ENCODE measurements at regions not wholly inside any gene's neighbourhood (a gene's known extent, or its start where the extent isn't known, plus 50 kb on each side); places are given as distances from the start of the nearest gene placed in this dataset.
A peak's percentile ranks its signal among the peaks of the same experiment; 100 is the strongest.

DNA sequence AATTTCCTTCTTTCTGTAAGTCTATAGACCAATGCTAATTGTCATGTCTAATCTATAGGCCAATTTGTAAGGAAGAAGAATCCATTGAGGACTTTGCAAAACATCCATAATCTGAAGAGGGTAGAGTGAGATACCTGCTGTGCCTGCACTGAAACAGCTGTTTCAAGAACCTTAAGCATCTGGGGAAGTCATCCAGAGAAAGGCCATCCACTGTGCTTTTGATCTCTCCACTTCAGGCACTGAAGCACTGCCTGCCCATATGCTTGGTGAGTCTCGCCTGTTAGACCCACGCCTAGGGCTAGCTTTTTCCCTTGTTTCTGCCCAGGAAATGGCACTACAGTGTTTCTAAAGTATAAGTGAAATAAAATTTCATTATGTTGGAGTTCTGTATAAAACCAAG lies 921.8 kb upstream of the EPHA7 start:
- Histone ChIP-seq H3K4me3 (ENCODE audit: control insufficient read depth in 2 of 3, extremely low read depth in 1 of 3, insufficient read depth in 2 of 3, low read depth in 1 of 3, low read length in 3 of 3) (no peak overlapping the region), H3K9me1 (ENCODE audit: control insufficient read depth, extremely low read depth, insufficient read depth, low read length) (no peaks in the 10 kb centered on the region), H3K4me1 (ENCODE audit: control insufficient read depth, extremely low read depth, insufficient read depth, low read length) (no peaks in the 10 kb centered on the region), H4K20me1 (ENCODE audit: control insufficient read depth, extremely low read depth, insufficient read depth, low read length) (no peaks in the 10 kb centered on the region), H3K4me2 (ENCODE audit: control insufficient read depth, extremely low read depth, insufficient read depth, low read depth, low read length) (no peak overlapping the region), H3K9me3 (ENCODE audit: control insufficient read depth, low read depth, low read length) (no peaks in the 10 kb centered on the region), H3K36me3 (ENCODE audit: control insufficient read depth in 2 of 2, extremely low read depth in 1 of 2, insufficient read depth in 2 of 2, low read length in 2 of 2) (no peaks in the 10 kb centered on the region), H3K27ac (ENCODE audit: control insufficient read depth, insufficient read depth, low read length) (no peak overlapping the region), H3K27me3 (ENCODE audit: control insufficient read depth, extremely low read depth, insufficient read depth, low read length) (no peaks in the 10 kb centered on the region), H3K9ac (ENCODE audit: control insufficient read depth, extremely low read depth, insufficient read depth, low read length) (no peak overlapping the region), H2AFZ (ENCODE audit: control insufficient read depth, low read length) (no peak overlapping the region), H3K79me2 (ENCODE audit: control insufficient read depth, insufficient read depth, low read length) (no peaks in the 10 kb centered on the region)
- no peak for DNase-seq (ENCODE audit: low read depth, low spot score)
- FAIRE-seq, result no peak
- no peak for TF ChIP-seq EZH2 (IDR thresholded peaks at IDR 0.05; ENCODE audit: low read length)
- TF ChIP-seq, protein P1, sequence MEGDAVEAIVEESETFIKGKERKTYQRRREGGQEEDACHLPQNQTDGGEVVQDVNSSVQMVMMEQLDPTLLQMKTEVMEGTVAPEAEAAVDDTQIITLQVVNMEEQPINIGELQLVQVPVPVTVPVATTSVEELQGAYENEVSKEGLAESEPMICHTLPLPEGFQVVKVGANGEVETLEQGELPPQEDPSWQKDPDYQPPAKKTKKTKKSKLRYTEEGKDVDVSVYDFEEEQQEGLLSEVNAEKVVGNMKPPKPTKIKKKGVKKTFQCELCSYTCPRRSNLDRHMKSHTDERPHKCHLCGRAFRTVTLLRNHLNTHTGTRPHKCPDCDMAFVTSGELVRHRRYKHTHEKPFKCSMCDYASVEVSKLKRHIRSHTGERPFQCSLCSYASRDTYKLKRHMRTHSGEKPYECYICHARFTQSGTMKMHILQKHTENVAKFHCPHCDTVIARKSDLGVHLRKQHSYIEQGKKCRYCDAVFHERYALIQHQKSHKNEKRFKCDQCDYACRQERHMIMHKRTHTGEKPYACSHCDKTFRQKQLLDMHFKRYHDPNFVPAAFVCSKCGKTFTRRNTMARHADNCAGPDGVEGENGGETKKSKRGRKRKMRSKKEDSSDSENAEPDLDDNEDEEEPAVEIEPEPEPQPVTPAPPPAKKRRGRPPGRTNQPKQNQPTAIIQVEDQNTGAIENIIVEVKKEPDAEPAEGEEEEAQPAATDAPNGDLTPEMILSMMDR (optimal IDR thresholded peaks at IDR 0.05 in 1 of 3, IDR thresholded peaks at IDR 0.05 in 1 of 3, conservative IDR thresholded peaks at IDR 0.05 in 1 of 3; ENCODE audit: extremely low read depth in 1 of 3, insufficient read depth in 2 of 3, low read length in 3 of 3), result no peak
- dilution Hi-C loops (cut with MboI; ENCODE audit: extremely low pct_ligation_motif_present, low sequenced_read_pairs), result no loop called here

DNA sequence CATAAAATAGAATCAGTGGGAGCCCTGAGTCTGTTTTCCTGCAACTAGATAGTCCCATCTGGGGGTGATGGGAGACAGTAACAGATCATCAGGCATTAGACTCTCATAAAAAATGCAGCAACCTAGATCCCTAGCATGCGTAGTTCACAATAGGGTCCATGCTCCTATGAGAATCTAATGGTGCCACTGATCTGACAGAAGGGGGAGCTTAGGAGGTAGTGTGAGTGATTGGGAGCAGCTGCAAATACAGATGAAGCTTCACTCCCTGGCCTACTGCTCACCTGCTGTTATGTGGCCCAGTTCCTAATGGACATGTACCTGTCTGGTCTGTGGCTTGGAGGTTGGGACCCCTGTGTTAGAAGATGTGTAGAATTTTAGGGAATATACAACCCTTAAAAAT lies 904.5 kb upstream of the EPHA7 start:
- Histone ChIP-seq H3K9me3 (ENCODE audit: control insufficient read depth, low read depth, low read length) (no peaks in the 10 kb centered on the region), H3K27ac (ENCODE audit: control insufficient read depth, insufficient read depth, low read length) (no peak overlapping the region), H3K27me3 (ENCODE audit: control insufficient read depth, extremely low read depth, insufficient read depth, low read length) (no peaks in the 10 kb centered on the region), H3K4me3 (ENCODE audit: control insufficient read depth in 2 of 3, extremely low read depth in 1 of 3, insufficient read depth in 2 of 3, low read depth in 1 of 3, low read length in 3 of 3) (no peak overlapping the region), H3K9ac (ENCODE audit: control insufficient read depth, extremely low read depth, insufficient read depth, low read length) (no peak overlapping the region), H3K79me2 (ENCODE audit: control insufficient read depth, insufficient read depth, low read length) (no peaks in the 10 kb centered on the region), H3K36me3 (ENCODE audit: control insufficient read depth in 2 of 2, extremely low read depth in 1 of 2, insufficient read depth in 2 of 2, low read length in 2 of 2) (no peaks in the 10 kb centered on the region), H3K4me2 (ENCODE audit: control insufficient read depth, extremely low read depth, insufficient read depth, low read depth, low read length) (no peak overlapping the region), H3K9me1 (ENCODE audit: control insufficient read depth, extremely low read depth, insufficient read depth, low read length) (no peaks in the 10 kb centered on the region), H2AFZ (ENCODE audit: control insufficient read depth, low read length) (no peak overlapping the region), H3K4me1 (ENCODE audit: control insufficient read depth, extremely low read depth, insufficient read depth, low read length) (no peaks in the 10 kb centered on the region), H4K20me1 (ENCODE audit: control insufficient read depth, extremely low read depth, insufficient read depth, low read length) (no peaks in the 10 kb centered on the region)
- dilution Hi-C loops (cut with MboI; ENCODE audit: extremely low pct_ligation_motif_present, low sequenced_read_pairs), result no loop called here
- TF ChIP-seq EZH2 (IDR thresholded peaks at IDR 0.05; ENCODE audit: low read length), result no peak
- TF ChIP-seq, protein P1 (optimal IDR thresholded peaks at IDR 0.05 in 1 of 3, IDR thresholded peaks at IDR 0.05 in 1 of 3, conservative IDR thresholded peaks at IDR 0.05 in 1 of 3; ENCODE audit: extremely low read depth in 1 of 3, insufficient read depth in 2 of 3, low read length in 3 of 3), result peak in 2 of 3 experiments; percentile 44 to 55
- DNase-seq (ENCODE audit: low read depth, low spot score) (no peak), FAIRE-seq (no peak)
